HCT116 (cell line): ENCODE measurements at regions not wholly inside any gene's neighbourhood (a gene's known extent, or its start where the extent isn't known, plus 50 kb on each side); places are given as distances from the start of the nearest gene placed in this dataset.

ENCODE experiments used
- ATAC-seq: fragments of 200-7000 bp; cut with Tn5 transposase; 2 replicates; pipeline ENCODE4 v1.9.1; 2020; ENCODE audit warnings: mild to moderate bottlenecking, moderate library complexity
- BruUV-seq: library from RNA; stranded (reverse); fragments of 400-500 nt; replicated peaks from 2 replicates; lab custom pipeline; 2021; lab: Mats Ljungman, UMichigan
- CTCF ChIA-PET: fragments of 300-600 bp; sonication (Branson Sonifier 250); formaldehyde crosslinking; loops from one replicate; lab custom pipeline; 2021; ENCODE audit warnings: antibody characterized with exemption; lab: Charles Lee
- POLR2A ChIA-PET: fragments of 300-600, 350-600 bp; sonication (Branson Sonifier 250); formaldehyde crosslinking; loops from one replicate; lab custom pipeline; 2021; ENCODE audit warnings: antibody characterized with exemption; lab: Charles Lee
- RAD21 ChIA-PET, 2 experiments: fragments of 300-600 bp; sonication (Branson Sonifier 250); formaldehyde crosslinking; loops; one replicate each; lab custom pipeline; 2023; ENCODE audit warnings: low total read pairs in 2 of 2; ENCODE audit not compliant: uncharacterized antibody in 2 of 2, unreplicated experiment in 2 of 2, low non-redundant PET in 1 of 2; lab: Charles Lee
- DNase-seq: peaks from one replicate; pipeline ENCODE4 v3.0.0-alpha.2; 2010; ENCODE audit warnings: low read depth, low spot score
- H2AFZ ChIP-seq: fragments of 200-600 bp; shearing (Covaris generic), sonication (generic); 2 replicates; pipeline ENCODE4 v1.6.1; 2017; ENCODE audit warnings: low read depth, mixed run types, mixed read lengths, antibody characterized with exemption, low read length; ENCODE audit not compliant: poor library complexity, severe bottlenecking
- H3K27ac ChIP-seq: 2 replicates; pipeline ENCODE4 v1.5.1; 2012; ENCODE audit warnings: low read depth, low read length
- H3K27me3 ChIP-seq: fragments of 200-600 bp; sonication (generic); 2 replicates; pipeline ENCODE4 v1.6.1; 2016; ENCODE audit warnings: mixed run types, low read length, mixed read lengths; ENCODE audit not compliant: insufficient read depth
- H3K36me3 ChIP-seq, 2 experiments: fragments of 200-500 bp in 1 of 2; fragments of 200-600 bp in 1 of 2; sonication (Bioruptor generic) in 1 of 2; sonication (generic) in 1 of 2; 2 replicates each; pipeline versions ENCODE4 v1.5.1 to v1.6.1; 2014 to 2016; ENCODE audit warnings: low read length in 2 of 2, inconsistent platforms in 1 of 2, mixed read lengths in 1 of 2, mixed run types in 1 of 2; ENCODE audit not compliant: insufficient read depth in 2 of 2, control insufficient read depth in 1 of 2
- H3K4me1 ChIP-seq, 2 experiments: fragments of 200-600 bp in 1 of 2; sonication (generic) in 1 of 2; 2 replicates each; pipeline versions ENCODE4 v1.5.1 to v1.6.1; 2012 to 2017; ENCODE audit warnings: low read length in 2 of 2, inconsistent platforms in 1 of 2, mild to moderate bottlenecking in 1 of 2, mixed read lengths in 1 of 2, mixed run types in 1 of 2, moderate library complexity in 1 of 2; ENCODE audit not compliant: insufficient read depth in 2 of 2, control insufficient read depth in 1 of 2
- H3K4me2 ChIP-seq: fragments of 200-600 bp; sonication (generic); 2 replicates; pipeline ENCODE4 v1.6.1; 2017; ENCODE audit warnings: mixed run types, low read length, mixed read lengths
- H3K4me3 ChIP-seq, 2 experiments: fragments of 200-600 bp in 1 of 2; sonication (generic) in 1 of 2; replicated peaks in 1 of 2; 2 replicates each; pipeline ENCODE4 v1.5.1; 2011 to 2016; ENCODE audit warnings: low read length in 2 of 2, control low read depth in 1 of 2, low read depth in 1 of 2, mild to moderate bottlenecking in 1 of 2, mixed read lengths in 1 of 2, mixed run types in 1 of 2
- H3K79me2 ChIP-seq: fragments of 200-600 bp; sonication (generic); 2 replicates; pipeline ENCODE4 v1.6.1; 2017; ENCODE audit warnings: mild to moderate bottlenecking, mixed run types, low read length, moderate library complexity, mixed read lengths; ENCODE audit not compliant: insufficient read depth
- H3K9ac ChIP-seq: fragments of 200-600 bp; sonication (generic); 2 replicates; pipeline ENCODE4 v1.6.1; 2016; ENCODE audit warnings: low read length, mixed read lengths
- H3K9me2 ChIP-seq: fragments of 200-600 bp; sonication (generic), shearing (Covaris generic); 2 replicates; pipeline ENCODE4 v1.6.1; 2017; ENCODE audit warnings: mixed run types, mild to moderate bottlenecking, moderate library complexity; ENCODE audit not compliant: insufficient read depth
- H3K9me3 ChIP-seq, 2 experiments: fragments of 200-500 bp in 1 of 2; fragments of 200-600 bp in 1 of 2; sonication (Bioruptor generic) in 1 of 2; sonication (generic) in 1 of 2; 2 replicates each; pipeline ENCODE4 v1.6.1; 2014 to 2017; ENCODE audit warnings: low read length in 2 of 2, mixed read lengths in 2 of 2, inconsistent platforms in 1 of 2, low read depth in 1 of 2, mild to moderate bottlenecking in 1 of 2, mixed run types in 1 of 2, moderate library complexity in 1 of 2; ENCODE audit not compliant: control insufficient read depth in 1 of 2, insufficient read depth in 1 of 2
- H4K20me1 ChIP-seq: fragments of 200-600 bp; sonication (generic), shearing (Covaris generic); 2 replicates; pipeline ENCODE4 v1.6.1; 2017; ENCODE audit warnings: mixed run types, mild to moderate bottlenecking, moderate library complexity; ENCODE audit not compliant: insufficient read depth
- ATF3 ChIP-seq: IDR thresholded peaks from 2 replicates; pipeline ENCODE4 v1.6.1; 2012
- CBX3 ChIP-seq: IDR thresholded peaks from 2 replicates; pipeline ENCODE4 v1.6.1; 2012; ENCODE audit warnings: low read depth
- EGR1 ChIP-seq: IDR thresholded peaks from 2 replicates; pipeline ENCODE4 v1.6.1; 2012; ENCODE audit warnings: low read depth
- EZH2phosphoT487 ChIP-seq: fragments of 200-600 bp; IDR thresholded peaks from 2 replicates; pipeline ENCODE4 v1.6.1; 2018; ENCODE audit warnings: antibody characterized with exemption, borderline replicate concordance
- FOSL1 ChIP-seq: IDR thresholded peaks from 2 replicates; pipeline ENCODE4 v1.6.1; 2012; ENCODE audit warnings: low read depth
- JUND ChIP-seq: IDR thresholded peaks from 2 replicates; pipeline ENCODE4 v1.6.1; 2012
- RAD21 ChIP-seq: IDR thresholded peaks from 2 replicates; pipeline ENCODE4 v1.6.1; 2012; ENCODE audit warnings: low read depth, mild to moderate bottlenecking
- SP1 ChIP-seq: IDR thresholded peaks from 2 replicates; pipeline ENCODE4 v1.6.1; 2012; ENCODE audit warnings: low read depth
- SRF ChIP-seq: IDR thresholded peaks from 2 replicates; pipeline ENCODE4 v1.6.1; 2012; ENCODE audit warnings: low read depth
- TCF7L2 ChIP-seq: IDR thresholded peaks from 2 replicates; pipeline ENCODE4 v1.7.0; 2011; ENCODE audit warnings: borderline replicate concordance, inconsistent platforms; ENCODE audit not compliant: insufficient read depth, insufficient read length; ENCODE audit errors: extremely low read depth
- YY1 ChIP-seq: IDR thresholded peaks from 2 replicates; pipeline ENCODE4 v1.6.1; 2011; ENCODE audit warnings: low read length, low read depth, moderate library complexity, mild to moderate bottlenecking; ENCODE audit not compliant: insufficient replicate concordance; ENCODE audit errors: extremely low read depth
- ZBTB33 ChIP-seq: IDR thresholded peaks from 2 replicates; pipeline ENCODE4 v1.6.1; 2011; ENCODE audit warnings: mild to moderate bottlenecking, low read length, moderate library complexity; ENCODE audit not compliant: insufficient replicate concordance; ENCODE audit errors: extremely low read depth
- ZNF274 ChIP-seq: fragments of 200-500 bp; sonication (Bioruptor generic); IDR thresholded peaks from 2 replicates; pipeline ENCODE4 v1.6.1; 2014; ENCODE audit warnings: mild to moderate bottlenecking, low read depth, low read length, inconsistent platforms
- intact Hi-C: fragments of 100-400 bp; cut with micrococcal nuclease; formaldehyde crosslinking; loops from 2 replicates; pipeline ENCODE4 v1.10.0; 2022
- TF ChIP-seq, protein P1 (sequence below): IDR thresholded peaks from 2 replicates; pipeline ENCODE4 v1.6.1; 2012; ENCODE audit warnings: low read depth
- TF ChIP-seq, protein P2 (sequence below): IDR thresholded peaks from 2 replicates; pipeline ENCODE4 v1.6.1; 2012
- TF ChIP-seq, protein P3 (sequence below), 3 experiments: fragments of 200-600 bp in 1 of 3; sonication (generic) in 1 of 3; IDR thresholded peaks in 2 of 3; conservative IDR thresholded peaks in 1 of 3; 2 replicates each; pipeline ENCODE4 v1.5.1; 2012 to 2017; ENCODE audit warnings: low read depth in 2 of 3, low read length in 2 of 3, antibody characterized with exemption in 1 of 3, borderline replicate concordance in 1 of 3, control low read depth in 1 of 3, mild to moderate bottlenecking in 1 of 3, mixed read lengths in 1 of 3, mixed run types in 1 of 3, moderate library complexity in 1 of 3; ENCODE audit not compliant: insufficient read depth in 1 of 3

DNA sequence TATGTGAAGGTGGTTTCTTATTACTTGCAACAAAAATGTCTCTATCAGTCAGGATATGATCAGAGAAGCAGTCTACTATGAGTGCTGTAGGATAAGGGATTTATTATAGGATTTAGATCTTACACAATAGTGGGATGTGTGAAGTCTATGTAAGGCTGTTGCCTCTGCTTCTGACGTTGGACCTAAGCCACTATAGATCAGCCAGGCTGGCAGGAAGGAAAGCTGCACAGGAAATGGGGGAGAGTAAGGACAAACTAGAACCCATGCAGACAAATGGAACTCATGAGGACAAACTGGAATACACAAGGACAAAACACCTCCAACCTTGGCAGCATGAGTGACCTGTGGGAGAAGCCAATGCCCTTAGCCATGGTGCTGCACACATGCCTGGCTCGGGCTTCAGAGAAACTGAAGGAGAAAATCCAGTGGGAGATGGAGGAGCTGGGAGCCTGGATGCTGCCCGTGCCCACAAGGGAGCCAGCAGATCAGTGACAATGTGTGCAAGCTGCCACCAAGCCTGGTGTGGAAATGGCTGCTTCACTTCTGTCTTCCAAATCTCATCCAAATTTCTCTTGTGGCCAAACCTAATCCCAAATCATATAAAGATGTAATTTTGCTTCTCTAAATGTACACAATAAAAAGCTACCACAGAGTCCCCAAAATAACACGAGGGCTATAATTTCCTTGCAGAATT is 147.0 kb upstream of the PCGF5 start:
- no peaks in the 10 kb centered on the region for H3K79me2 ChIP-seq
- no peaks in the 10 kb centered on the region for H3K36me3 ChIP-seq
- intact Hi-C loops = no loop called here
- H3K9me3 ChIP-seq = no peaks in the 10 kb centered on the region
- H3K9me2 ChIP-seq = no peaks in the 10 kb centered on the region
- ATAC-seq (no peak), DNase-seq (no peak)
- no peak overlapping the region for H3K27ac ChIP-seq
- TF ChIP-seq TCF7L2 (no peak), CBX3 (no peak), FOSL1 (no peak), JUND (no peak), ZNF274 (no peak), RAD21 (no peak), ATF3 (no peak), SP1 (no peak), EZH2phosphoT487 (no peak), ZBTB33 (no peak), SRF (no peak), YY1 (no peak), EGR1 (no peak)
- TF ChIP-seq, protein P1, sequence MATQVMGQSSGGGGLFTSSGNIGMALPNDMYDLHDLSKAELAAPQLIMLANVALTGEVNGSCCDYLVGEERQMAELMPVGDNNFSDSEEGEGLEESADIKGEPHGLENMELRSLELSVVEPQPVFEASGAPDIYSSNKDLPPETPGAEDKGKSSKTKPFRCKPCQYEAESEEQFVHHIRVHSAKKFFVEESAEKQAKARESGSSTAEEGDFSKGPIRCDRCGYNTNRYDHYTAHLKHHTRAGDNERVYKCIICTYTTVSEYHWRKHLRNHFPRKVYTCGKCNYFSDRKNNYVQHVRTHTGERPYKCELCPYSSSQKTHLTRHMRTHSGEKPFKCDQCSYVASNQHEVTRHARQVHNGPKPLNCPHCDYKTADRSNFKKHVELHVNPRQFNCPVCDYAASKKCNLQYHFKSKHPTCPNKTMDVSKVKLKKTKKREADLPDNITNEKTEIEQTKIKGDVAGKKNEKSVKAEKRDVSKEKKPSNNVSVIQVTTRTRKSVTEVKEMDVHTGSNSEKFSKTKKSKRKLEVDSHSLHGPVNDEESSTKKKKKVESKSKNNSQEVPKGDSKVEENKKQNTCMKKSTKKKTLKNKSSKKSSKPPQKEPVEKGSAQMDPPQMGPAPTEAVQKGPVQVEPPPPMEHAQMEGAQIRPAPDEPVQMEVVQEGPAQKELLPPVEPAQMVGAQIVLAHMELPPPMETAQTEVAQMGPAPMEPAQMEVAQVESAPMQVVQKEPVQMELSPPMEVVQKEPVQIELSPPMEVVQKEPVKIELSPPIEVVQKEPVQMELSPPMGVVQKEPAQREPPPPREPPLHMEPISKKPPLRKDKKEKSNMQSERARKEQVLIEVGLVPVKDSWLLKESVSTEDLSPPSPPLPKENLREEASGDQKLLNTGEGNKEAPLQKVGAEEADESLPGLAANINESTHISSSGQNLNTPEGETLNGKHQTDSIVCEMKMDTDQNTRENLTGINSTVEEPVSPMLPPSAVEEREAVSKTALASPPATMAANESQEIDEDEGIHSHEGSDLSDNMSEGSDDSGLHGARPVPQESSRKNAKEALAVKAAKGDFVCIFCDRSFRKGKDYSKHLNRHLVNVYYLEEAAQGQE = no peak
- TF ChIP-seq, protein P2, sequence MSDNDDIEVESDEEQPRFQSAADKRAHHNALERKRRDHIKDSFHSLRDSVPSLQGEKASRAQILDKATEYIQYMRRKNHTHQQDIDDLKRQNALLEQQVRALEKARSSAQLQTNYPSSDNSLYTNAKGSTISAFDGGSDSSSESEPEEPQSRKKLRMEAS = no peak
- TF ChIP-seq, protein P3, sequence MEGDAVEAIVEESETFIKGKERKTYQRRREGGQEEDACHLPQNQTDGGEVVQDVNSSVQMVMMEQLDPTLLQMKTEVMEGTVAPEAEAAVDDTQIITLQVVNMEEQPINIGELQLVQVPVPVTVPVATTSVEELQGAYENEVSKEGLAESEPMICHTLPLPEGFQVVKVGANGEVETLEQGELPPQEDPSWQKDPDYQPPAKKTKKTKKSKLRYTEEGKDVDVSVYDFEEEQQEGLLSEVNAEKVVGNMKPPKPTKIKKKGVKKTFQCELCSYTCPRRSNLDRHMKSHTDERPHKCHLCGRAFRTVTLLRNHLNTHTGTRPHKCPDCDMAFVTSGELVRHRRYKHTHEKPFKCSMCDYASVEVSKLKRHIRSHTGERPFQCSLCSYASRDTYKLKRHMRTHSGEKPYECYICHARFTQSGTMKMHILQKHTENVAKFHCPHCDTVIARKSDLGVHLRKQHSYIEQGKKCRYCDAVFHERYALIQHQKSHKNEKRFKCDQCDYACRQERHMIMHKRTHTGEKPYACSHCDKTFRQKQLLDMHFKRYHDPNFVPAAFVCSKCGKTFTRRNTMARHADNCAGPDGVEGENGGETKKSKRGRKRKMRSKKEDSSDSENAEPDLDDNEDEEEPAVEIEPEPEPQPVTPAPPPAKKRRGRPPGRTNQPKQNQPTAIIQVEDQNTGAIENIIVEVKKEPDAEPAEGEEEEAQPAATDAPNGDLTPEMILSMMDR (IDR thresholded peaks at IDR 0.05 in 2 of 3, conservative IDR thresholded peaks at IDR 0.05 in 1 of 3; ENCODE audit: borderline replicate concordance in 1 of 3, insufficient read depth in 1 of 3, low read depth in 2 of 3, low read length in 2 of 3) = no peak
- RAD21 ChIA-PET = no interaction called here
- POLR2A ChIA-PET = no interaction called here
- H3K4me1 ChIP-seq = no peaks in the 10 kb centered on the region
- no peak overlapping the region for H3K4me3 ChIP-seq
- no TSS peak for BruUV-seq
- no peak overlapping the region for H3K4me2 ChIP-seq
- peaks cover 21% of the 10 kb centered on the region; the same call in 1 of the 2 replicates for H3K27me3 ChIP-seq
- CTCF ChIA-PET = no interaction called here
- no peak overlapping the region for H3K9ac ChIP-seq
- no peaks in the 10 kb centered on the region for H4K20me1 ChIP-seq
- H2AFZ ChIP-seq = no peak overlapping the region
